ENCODE measurements at regions not wholly inside any gene's neighbourhood (a gene's known extent, or its start where the extent isn't known, plus 50 kb on each side); places are given as distances from the start of the nearest gene placed in this dataset.

GRCh38 chr14:97785495-97785894, 988.3 kb downstream of the VRK1 start:
- Histone ChIP-seq H3K27ac (no peak overlapping the region), H3K27me3 (replicated peaks; ENCODE audit: insufficient read depth) (no peaks in the 10 kb centered on the region), H3K4me3 (no peak overlapping the region), H3K9me3 (no peaks in the 10 kb centered on the region), H3K4me1 (replicated peaks) (no peaks in the 10 kb centered on the region), H3K36me3 (no peaks in the 10 kb centered on the region)
- intact Hi-C loops (cut with DNase I): no loop called here
- no peak for TF ChIP-seq POLR2AphosphoS5 (IDR thresholded peaks at IDR 0.05)
- TF ChIP-seq, protein P1, sequence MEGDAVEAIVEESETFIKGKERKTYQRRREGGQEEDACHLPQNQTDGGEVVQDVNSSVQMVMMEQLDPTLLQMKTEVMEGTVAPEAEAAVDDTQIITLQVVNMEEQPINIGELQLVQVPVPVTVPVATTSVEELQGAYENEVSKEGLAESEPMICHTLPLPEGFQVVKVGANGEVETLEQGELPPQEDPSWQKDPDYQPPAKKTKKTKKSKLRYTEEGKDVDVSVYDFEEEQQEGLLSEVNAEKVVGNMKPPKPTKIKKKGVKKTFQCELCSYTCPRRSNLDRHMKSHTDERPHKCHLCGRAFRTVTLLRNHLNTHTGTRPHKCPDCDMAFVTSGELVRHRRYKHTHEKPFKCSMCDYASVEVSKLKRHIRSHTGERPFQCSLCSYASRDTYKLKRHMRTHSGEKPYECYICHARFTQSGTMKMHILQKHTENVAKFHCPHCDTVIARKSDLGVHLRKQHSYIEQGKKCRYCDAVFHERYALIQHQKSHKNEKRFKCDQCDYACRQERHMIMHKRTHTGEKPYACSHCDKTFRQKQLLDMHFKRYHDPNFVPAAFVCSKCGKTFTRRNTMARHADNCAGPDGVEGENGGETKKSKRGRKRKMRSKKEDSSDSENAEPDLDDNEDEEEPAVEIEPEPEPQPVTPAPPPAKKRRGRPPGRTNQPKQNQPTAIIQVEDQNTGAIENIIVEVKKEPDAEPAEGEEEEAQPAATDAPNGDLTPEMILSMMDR (IDR thresholded peaks at IDR 0.05): no peak
- no peak for TF ChIP-seq POLR2A (IDR thresholded peaks at IDR 0.05)
- no peak for DNase-seq (ENCODE audit: low spot score)
- WGBS: 100% methylated on average over 1 of the region's 1 CpG

- H3K4me1 ChIP-seq (replicated peaks): no peaks in the 10 kb centered on the region
- H3K36me3 ChIP-seq: no peaks in the 10 kb centered on the region
- no peak overlapping the region for H3K27ac ChIP-seq
- no peak overlapping the region for H3K4me3 ChIP-seq
- intact Hi-C loops (cut with DNase I): no loop called here
- no peaks in the 10 kb centered on the region for H3K27me3 ChIP-seq (replicated peaks; ENCODE audit: insufficient read depth)
- TF ChIP-seq, protein P1 (IDR thresholded peaks at IDR 0.05): no peak
- TF ChIP-seq POLR2A (IDR thresholded peaks at IDR 0.05) (no peak), POLR2AphosphoS5 (IDR thresholded peaks at IDR 0.05) (no peak)
- H3K9me3 ChIP-seq: no peaks in the 10 kb centered on the region
- DNase-seq (ENCODE audit: low spot score): no peak
These were observed 991.2 kb downstream of the VRK1 start for GRCh38 chr14:97788364-97788763.

GRCh38 chr14:97788846-97789526, 991.8 kb downstream of the VRK1 start:
- DNase-seq (ENCODE audit: low spot score): no peak
- no peak overlapping the region for H3K4me3 ChIP-seq
- no peaks in the 10 kb centered on the region for H3K9me3 ChIP-seq
- WGBS: 83% methylated on average over 7 of the region's 7 CpGs
- intact Hi-C loops (cut with DNase I): no loop called here
- no peak overlapping the region for H3K27ac ChIP-seq
- no peak for TF ChIP-seq POLR2AphosphoS5 (IDR thresholded peaks at IDR 0.05)
- TF ChIP-seq POLR2A (IDR thresholded peaks at IDR 0.05): no peak
- TF ChIP-seq, protein P1 (IDR thresholded peaks at IDR 0.05): no peak
- no peaks in the 10 kb centered on the region for H3K4me1 ChIP-seq (replicated peaks)
- H3K27me3 ChIP-seq (replicated peaks; ENCODE audit: insufficient read depth): no peaks in the 10 kb centered on the region
- H3K36me3 ChIP-seq: no peaks in the 10 kb centered on the region

DNA sequence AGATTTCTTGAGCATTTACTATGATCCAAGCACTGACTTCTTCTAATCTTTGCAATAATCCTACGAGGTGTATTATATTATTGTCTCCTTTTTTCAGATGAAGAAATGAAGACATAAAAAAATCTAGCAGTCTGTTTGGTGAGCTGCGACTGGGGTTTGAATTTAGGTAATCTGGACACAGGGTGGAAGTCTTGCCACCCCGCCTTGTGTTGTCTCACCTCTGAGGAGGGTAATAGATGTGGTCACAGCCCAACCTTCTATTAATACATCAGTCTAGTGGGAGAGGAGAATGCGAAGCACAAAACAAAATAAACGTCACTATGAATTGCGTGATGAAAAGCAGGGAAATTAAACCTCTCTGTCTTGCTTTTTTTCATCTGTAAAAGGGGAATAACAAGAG, 993.9 kb downstream of the VRK1 start:
- no peak for DNase-seq (ENCODE audit: low spot score)
- no peak overlapping the region for H3K27ac ChIP-seq
- TF ChIP-seq POLR2AphosphoS5 (IDR thresholded peaks at IDR 0.05): no peak
- TF ChIP-seq, protein P1 (IDR thresholded peaks at IDR 0.05): no peak
- no peak for TF ChIP-seq POLR2A (IDR thresholded peaks at IDR 0.05)
- no peaks in the 10 kb centered on the region for H3K36me3 ChIP-seq
- no peaks in the 10 kb centered on the region for H3K4me1 ChIP-seq (replicated peaks)
- no peaks in the 10 kb centered on the region for H3K27me3 ChIP-seq (replicated peaks; ENCODE audit: insufficient read depth)
- no peak overlapping the region for H3K4me3 ChIP-seq
- intact Hi-C loops (cut with DNase I): no loop called here
- whole genome bisulfite sequencing: 76% methylated on average over 6 of the region's 6 CpGs
- H3K9me3 ChIP-seq: no peaks in the 10 kb centered on the region

- no peaks in the 10 kb centered on the region for H3K27me3 ChIP-seq (replicated peaks; ENCODE audit: insufficient read depth)
- H3K4me1 ChIP-seq (replicated peaks): no peaks in the 10 kb centered on the region
- H3K36me3 ChIP-seq: no peaks in the 10 kb centered on the region
- TF ChIP-seq POLR2AphosphoS5 (IDR thresholded peaks at IDR 0.05) (no peak), POLR2A (IDR thresholded peaks at IDR 0.05) (no peak)
- TF ChIP-seq, protein P1 (IDR thresholded peaks at IDR 0.05): no peak
- 83% methylated on average over 8 of the region's 8 CpGs for WGBS
- intact Hi-C loops (cut with DNase I): no loop called here
- H3K9me3 ChIP-seq: no peaks in the 10 kb centered on the region
- DNase-seq (ENCODE audit: low spot score): no peak
- H3K27ac ChIP-seq: no peak overlapping the region
- no peak overlapping the region for H3K4me3 ChIP-seq
These were observed 994.7 kb downstream of the VRK1 start for GRCh38 chr14:97791906-97792305.

Data from prostate gland (tissue), 2 donors.